Lower leg skin (tissue), 4 donors: ENCODE measurements at regions not wholly inside any gene's neighbourhood (a gene's known extent, or its start where the extent isn't known, plus 50 kb on each side); places are given as distances from the start of the nearest gene placed in this dataset.

ENCODE experiments used
- DNase-seq, 2 donors: peaks; one replicate each; pipeline ENCODE4 v3.0.0-alpha.2; 2019; ENCODE audit warnings: low spot score in 2 of 2
- H3K4me3 ChIP-seq: fragments of 200-600 bp; sonication (generic); 2 replicates; pipeline ENCODE4 v1.5.1; 2017; ENCODE audit warnings: mild to moderate bottlenecking, low read depth; ENCODE audit not compliant: poor library complexity, severe bottlenecking
- CTCF ChIP-seq, 3 donors: fragments of 450-650 bp; IDR thresholded peaks; one replicate each; pipeline ENCODE4 v1.5.1; 2016; ENCODE audit warnings: antibody characterized with exemption in 3 of 3, mild to moderate bottlenecking in 3 of 3, moderate library complexity in 2 of 3
- POLR2A ChIP-seq, 2 donors: fragments of 450-650 bp; IDR thresholded peaks; one replicate each; pipeline ENCODE4 v1.6.1; 2016 to 2017; ENCODE audit warnings: antibody characterized with exemption in 2 of 2, mild to moderate bottlenecking in 1 of 2, moderate library complexity in 1 of 2
- WGBS, 2 donors: methylation state at CpG; one replicate each; pipeline ENCODE4 v1.1.5; 2018; 5-methylcytosine and 5-hydroxymethylcytosine counted together
- intact Hi-C: fragments of 100-400 bp; cut with DNase I; formaldehyde crosslinking; loops from one replicate; pipeline ENCODE4 v1.15.0; 2023; ENCODE audit warnings: low total_unique reads

GRCh38 chr7:121451367-121452094 lies 55.4 kb upstream of the FAM3C start:
- 91 to 92% methylated on average over 5 of the region's 5 CpGs for WGBS, 2 donors
- H3K4me3 ChIP-seq: no peak overlapping the region
- no peak for DNase-seq
- TF ChIP-seq POLR2A (IDR thresholded peaks at IDR 0.05) (no peak), CTCF (IDR thresholded peaks at IDR 0.05) (no peak)
- intact Hi-C loops: no loop called here

- TF ChIP-seq CTCF (IDR thresholded peaks at IDR 0.05): no peak
- no peak for TF ChIP-seq POLR2A (IDR thresholded peaks at IDR 0.05)
- 71 to 82% methylated on average over 2 of the region's 2 CpGs for WGBS, 2 donors
- intact Hi-C loops: no loop called here
- DNase-seq: no peak
- H3K4me3 ChIP-seq: no peak overlapping the region
These were observed 54.6 kb upstream of the FAM3C start for GRCh38 chr7:121450631-121451198.

- intact Hi-C loops: no loop called here
- no peak for TF ChIP-seq CTCF (IDR thresholded peaks at IDR 0.05)
- no peak for TF ChIP-seq POLR2A (IDR thresholded peaks at IDR 0.05)
- WGBS, 2 donors: 82 to 85% methylated on average over 1 of the region's 1 CpG
- no peak for DNase-seq
- H3K4me3 ChIP-seq: no peak overlapping the region
These were observed 53.7 kb upstream of the FAM3C start for GRCh38 chr7:121449735-121450240.

- intact Hi-C loops: no loop called here
- TF ChIP-seq POLR2A (IDR thresholded peaks at IDR 0.05) (no peak), CTCF (IDR thresholded peaks at IDR 0.05) (no peak)
- 77 to 81% methylated on average over 3 of the region's 3 CpGs for WGBS, 2 donors
These were observed 53.2 kb upstream of the FAM3C start for GRCh38 chr7:121449329-121449728.

GRCh38 chr7:121448429-121448828 lies 52.3 kb upstream of the FAM3C start:
- TF ChIP-seq CTCF (IDR thresholded peaks at IDR 0.05) (no peak), POLR2A (IDR thresholded peaks at IDR 0.05) (no peak)
- intact Hi-C loops: no loop called here
- DNase-seq: no peak
- H3K4me3 ChIP-seq: no peak overlapping the region
- 82 to 88% methylated on average over 11 of the region's 11 CpGs for WGBS, 2 donors

More at GRCh38 chr7:121449329-121449728, 53.2 kb upstream of the FAM3C start:
- H3K4me3 ChIP-seq: no peak overlapping the region
- no peak for DNase-seq
